ENCODE measurements at regions not wholly inside any gene's neighbourhood (a gene's known extent, or its start where the extent isn't known, plus 50 kb on each side); places are given as distances from the start of the nearest gene placed in this dataset.

DNA sequence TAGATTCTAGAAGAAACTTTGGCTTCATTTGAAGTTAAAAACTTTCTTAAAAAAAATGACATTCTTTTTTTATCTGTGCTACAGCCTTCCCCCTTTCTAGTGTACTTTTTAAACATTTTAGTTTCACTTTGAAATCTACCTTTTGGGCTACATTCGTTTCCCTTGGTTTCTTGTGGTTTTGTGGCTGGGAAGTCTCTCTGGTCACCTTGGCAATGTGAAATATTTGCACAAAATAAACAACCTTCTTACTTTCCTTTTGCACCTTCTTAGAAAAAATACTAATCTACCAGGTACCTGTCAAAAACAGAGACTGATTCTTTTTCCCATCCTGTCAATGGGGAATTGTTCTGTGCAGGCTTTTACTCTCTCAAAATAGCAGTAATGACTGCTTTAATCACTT is 350.2 kb downstream of the GATA3 start:
- Histone ChIP-seq H3K4me3 (ENCODE audit: low read length) (no peak overlapping the region), H3K27ac (ENCODE audit: low read depth, low read length) (no peak overlapping the region), H3K4me1 (ENCODE audit: control insufficient read depth, low read length) (no peaks in the 10 kb centered on the region), H3K27me3 (ENCODE audit: control insufficient read depth, low read length) (peaks cover 2% of the 10 kb centered on the region; the same call in 1 of the 2 replicates), H3K79me2 (ENCODE audit: control insufficient read depth, low read length) (no peaks in the 10 kb centered on the region), H3K9me2 (replicated peaks; ENCODE audit: control insufficient read depth, low read length) (no peaks in the 10 kb centered on the region), H3K9me3 (ENCODE audit: control insufficient read depth, insufficient read depth, low read length) (no peaks in the 10 kb centered on the region), H3K4me2 (ENCODE audit: low read length) (no peak overlapping the region), H3K36me3 (ENCODE audit: control insufficient read depth, low read length) (no peaks in the 10 kb centered on the region), H3F3A (ENCODE audit: control insufficient read depth, insufficient read depth) (no peaks in the 10 kb centered on the region), H4K20me1 (ENCODE audit: control insufficient read depth, insufficient read depth, low read depth, low read length) (no peaks in the 10 kb centered on the region)
- TF ChIP-seq EZH2phosphoT487 (IDR thresholded peaks at IDR 0.05; ENCODE audit: borderline replicate concordance, low read length) = no peak
- TF ChIP-seq CTCF (IDR thresholded peaks at IDR 0.05; ENCODE audit: low read depth, low read length, poor library complexity, severe bottlenecking) = no peak

DNA sequence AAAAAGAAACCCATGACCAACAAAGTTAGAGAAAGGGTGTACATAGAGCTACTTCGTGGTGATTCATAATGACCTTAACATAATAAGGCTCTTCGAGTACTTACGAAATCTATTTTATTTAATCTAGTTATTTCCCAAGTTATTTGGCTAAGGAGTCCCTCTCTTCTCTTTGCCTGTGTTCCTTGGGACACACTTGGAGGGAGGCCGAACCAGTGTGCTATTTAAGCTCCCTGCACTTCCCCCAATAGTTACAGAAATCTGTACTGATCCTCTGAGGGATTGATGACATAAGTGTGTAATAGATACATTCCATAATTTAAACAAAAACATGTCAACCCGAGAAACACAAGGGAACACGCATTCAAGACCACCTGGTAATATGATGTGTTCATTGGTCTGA is 351.1 kb downstream of the GATA3 start:
- no peaks in the 10 kb centered on the region for H3K9me3 ChIP-seq (ENCODE audit: control insufficient read depth, insufficient read depth, low read length)
- no peak overlapping the region for H3K4me3 ChIP-seq (ENCODE audit: low read length)
- no peak overlapping the region for H3K27ac ChIP-seq (ENCODE audit: low read depth, low read length)
- peaks cover 2% of the 10 kb centered on the region; the same call in 1 of the 2 replicates for H3K27me3 ChIP-seq (ENCODE audit: control insufficient read depth, low read length)
- no peaks in the 10 kb centered on the region for H3K79me2 ChIP-seq (ENCODE audit: control insufficient read depth, low read length)
- no peaks in the 10 kb centered on the region for H3K4me1 ChIP-seq (ENCODE audit: control insufficient read depth, low read length)
- H3K4me2 ChIP-seq (ENCODE audit: low read length) = no peak overlapping the region
- TF ChIP-seq CTCF (IDR thresholded peaks at IDR 0.05; ENCODE audit: low read depth, low read length, poor library complexity, severe bottlenecking) = no peak
- no peaks in the 10 kb centered on the region for H3K36me3 ChIP-seq (ENCODE audit: control insufficient read depth, low read length)
- H3K9me2 ChIP-seq (replicated peaks; ENCODE audit: control insufficient read depth, low read length) = no peaks in the 10 kb centered on the region
- no peaks in the 10 kb centered on the region for H4K20me1 ChIP-seq (ENCODE audit: control insufficient read depth, insufficient read depth, low read depth, low read length)
- no peaks in the 10 kb centered on the region for H3F3A ChIP-seq (ENCODE audit: control insufficient read depth, insufficient read depth)

DNA sequence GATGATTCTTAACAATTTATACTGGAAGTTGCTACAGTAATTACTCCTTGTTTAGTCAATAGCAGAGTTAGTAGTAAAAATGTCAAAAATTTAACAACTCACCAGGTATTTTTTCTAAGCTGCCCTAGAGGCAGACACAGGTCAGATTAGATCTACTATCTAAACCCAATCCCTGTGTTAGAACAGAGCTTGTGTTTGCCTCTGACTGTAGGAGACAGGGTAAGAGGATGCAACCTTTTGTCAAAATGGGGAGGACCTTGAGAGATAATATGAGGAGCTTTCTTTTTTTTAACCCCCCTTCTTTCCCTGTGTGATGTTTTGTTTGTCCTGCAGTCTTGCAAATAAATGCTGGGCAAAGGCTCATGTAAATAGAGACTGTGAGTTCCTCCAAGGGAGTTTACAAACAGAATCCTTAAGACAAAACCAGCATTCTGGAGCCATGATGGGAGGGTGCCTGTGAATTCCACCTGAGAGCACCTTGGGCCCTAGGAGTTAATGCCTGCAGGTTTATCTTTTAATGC is 353.1 kb downstream of the GATA3 start:
- H3K27ac ChIP-seq (ENCODE audit: low read depth, low read length) = no peak overlapping the region
- H3K4me2 ChIP-seq (ENCODE audit: low read length) = no peak overlapping the region
- H3K9me2 ChIP-seq (replicated peaks; ENCODE audit: control insufficient read depth, low read length) = no peaks in the 10 kb centered on the region
- no peaks in the 10 kb centered on the region for H3K4me1 ChIP-seq (ENCODE audit: control insufficient read depth, low read length)
- no peaks in the 10 kb centered on the region for H3K9me3 ChIP-seq (ENCODE audit: control insufficient read depth, insufficient read depth, low read length)
- no peaks in the 10 kb centered on the region for H3K36me3 ChIP-seq (ENCODE audit: control insufficient read depth, low read length)
- no peaks in the 10 kb centered on the region for H4K20me1 ChIP-seq (ENCODE audit: control insufficient read depth, insufficient read depth, low read depth, low read length)
- TF ChIP-seq CTCF (IDR thresholded peaks at IDR 0.05; ENCODE audit: low read depth, low read length, poor library complexity, severe bottlenecking) (no peak), EZH2phosphoT487 (IDR thresholded peaks at IDR 0.05; ENCODE audit: borderline replicate concordance, low read length) (no peak)
- H3K27me3 ChIP-seq (ENCODE audit: control insufficient read depth, low read length) = peaks cover 2% of the 10 kb centered on the region; the same call in 1 of the 2 replicates
- H3K79me2 ChIP-seq (ENCODE audit: control insufficient read depth, low read length) = no peaks in the 10 kb centered on the region
- no peak overlapping the region for H3K4me3 ChIP-seq (ENCODE audit: low read length)
- no peaks in the 10 kb centered on the region for H3F3A ChIP-seq (ENCODE audit: control insufficient read depth, insufficient read depth)

Data from DOHH2 (cell line).